Upper lobe of left lung (tissue), 4 donors: ENCODE measurements at regions not wholly inside any gene's neighbourhood (a gene's known extent, or its start where the extent isn't known, plus 50 kb on each side); places are given as distances from the start of the nearest gene placed in this dataset.

ENCODE experiments used
- EP300 ChIP-seq, 4 donors: sonication (generic); formaldehyde crosslinking; IDR thresholded peaks; one replicate each; pipeline ENCODE4 v1.5.1; 2017; ENCODE audit warnings: antibody characterized with exemption in 4 of 4, control low read depth in 2 of 4
- POLR2A ChIP-seq, 4 donors: fragments of 450-650 bp; IDR thresholded peaks; one replicate each; pipeline ENCODE4 v1.5.1; 2016 to 2017; ENCODE audit warnings: antibody characterized with exemption in 4 of 4, mild to moderate bottlenecking in 2 of 4
- TF ChIP-seq, protein P1 (sequence below), 6 experiments: fragments of 450-650 bp in 4 of 6; fragments of 200-600 bp in 2 of 6; sonication (generic) in 2 of 6; IDR thresholded peaks; one replicate each; pipeline ENCODE4 v1.5.1; 2016 to 2019; ENCODE audit warnings: antibody characterized with exemption in 6 of 6

DNA sequence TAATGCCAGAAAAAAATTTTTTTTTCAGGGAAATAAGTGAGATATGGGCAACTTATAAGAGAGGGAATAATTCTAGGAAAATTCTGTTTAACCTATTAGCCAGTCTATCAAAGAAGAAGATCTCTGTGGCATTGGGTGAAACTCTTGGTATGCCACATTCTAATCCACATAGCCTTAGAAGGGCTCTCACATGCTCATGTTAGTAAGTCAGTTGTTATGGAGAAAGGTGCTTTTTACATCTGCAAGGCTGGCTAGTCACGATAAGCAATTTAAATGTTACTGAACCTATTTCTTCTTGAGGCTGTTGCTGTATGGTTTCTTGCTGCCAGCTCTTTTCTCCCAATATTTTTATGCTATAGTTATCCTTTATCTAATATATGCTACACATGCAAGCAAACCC lies 89.9 kb upstream of the MAGI1 start:
- TF ChIP-seq, protein P1, sequence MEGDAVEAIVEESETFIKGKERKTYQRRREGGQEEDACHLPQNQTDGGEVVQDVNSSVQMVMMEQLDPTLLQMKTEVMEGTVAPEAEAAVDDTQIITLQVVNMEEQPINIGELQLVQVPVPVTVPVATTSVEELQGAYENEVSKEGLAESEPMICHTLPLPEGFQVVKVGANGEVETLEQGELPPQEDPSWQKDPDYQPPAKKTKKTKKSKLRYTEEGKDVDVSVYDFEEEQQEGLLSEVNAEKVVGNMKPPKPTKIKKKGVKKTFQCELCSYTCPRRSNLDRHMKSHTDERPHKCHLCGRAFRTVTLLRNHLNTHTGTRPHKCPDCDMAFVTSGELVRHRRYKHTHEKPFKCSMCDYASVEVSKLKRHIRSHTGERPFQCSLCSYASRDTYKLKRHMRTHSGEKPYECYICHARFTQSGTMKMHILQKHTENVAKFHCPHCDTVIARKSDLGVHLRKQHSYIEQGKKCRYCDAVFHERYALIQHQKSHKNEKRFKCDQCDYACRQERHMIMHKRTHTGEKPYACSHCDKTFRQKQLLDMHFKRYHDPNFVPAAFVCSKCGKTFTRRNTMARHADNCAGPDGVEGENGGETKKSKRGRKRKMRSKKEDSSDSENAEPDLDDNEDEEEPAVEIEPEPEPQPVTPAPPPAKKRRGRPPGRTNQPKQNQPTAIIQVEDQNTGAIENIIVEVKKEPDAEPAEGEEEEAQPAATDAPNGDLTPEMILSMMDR (IDR thresholded peaks at IDR 0.05): no peak
- TF ChIP-seq POLR2A (IDR thresholded peaks at IDR 0.05): no peak
- TF ChIP-seq EP300 (IDR thresholded peaks at IDR 0.05): no peak
